SK-N-SH treated with all-trans-retinoic acid at 6 μM for 48 hours (cell line): ENCODE measurements at regions not wholly inside any gene's neighbourhood (a gene's known extent, or its start where the extent isn't known, plus 50 kb on each side); places are given as distances from the start of the nearest gene placed in this dataset.

Experiments used
- ARNTL ChIP-seq: fragments of 450-650 bp; formaldehyde crosslinking; IDR thresholded peaks from 2 replicates; pipeline ENCODE4 v1.5.0; 2020; ENCODE audit warnings: low read depth, mild to moderate bottlenecking, moderate library complexity, borderline replicate concordance
- CSDC2 ChIP-seq: fragments of 250-450 bp; sonication (Bioruptor Pico); IDR thresholded peaks from 2 replicates; pipeline ENCODE4 v1.5.0; 2020; ENCODE audit warnings: mild to moderate bottlenecking, moderate library complexity
- CSRNP3 ChIP-seq: fragments of 250-450 bp; sonication (Bioruptor Pico); IDR thresholded peaks from 2 replicates; pipeline ENCODE4 v1.5.1; 2021; ENCODE audit warnings: mild to moderate bottlenecking, moderate library complexity
- ESRRG ChIP-seq: fragments of 250-450 bp; sonication (Bioruptor Pico); IDR thresholded peaks from 2 replicates; pipeline ENCODE4 v1.6.1; 2021; ENCODE audit warnings: mild to moderate bottlenecking
- GLIS3 ChIP-seq: fragments of 250-450 bp; sonication (Bioruptor Pico); IDR thresholded peaks from 2 replicates; pipeline ENCODE4 v1.5.0; 2020; ENCODE audit warnings: mild to moderate bottlenecking, moderate library complexity
- OSR1 ChIP-seq: fragments of 250-450 bp; sonication (Bioruptor Pico); IDR thresholded peaks from 2 replicates; pipeline ENCODE4 v1.8.0; 2022; ENCODE audit warnings: moderate library complexity, mild to moderate bottlenecking, inconsistent platforms
- TOX ChIP-seq: fragments of 250-450 bp; sonication (Bioruptor Pico); IDR thresholded peaks from 2 replicates; pipeline ENCODE4 v1.8.0; 2021; ENCODE audit warnings: mild to moderate bottlenecking, moderate library complexity, borderline replicate concordance
- TSHZ2 ChIP-seq: fragments of 250-450 bp; sonication (Bioruptor Pico); IDR thresholded peaks from 2 replicates; pipeline ENCODE4 v1.5.0; 2020; ENCODE audit warnings: mild to moderate bottlenecking, moderate library complexity
- ZFP3 ChIP-seq: fragments of 250-450 bp; sonication (Bioruptor Pico); IDR thresholded peaks from 2 replicates; pipeline ENCODE4 v1.5.0; 2020; ENCODE audit warnings: mild to moderate bottlenecking, moderate library complexity
- ZNF8 ChIP-seq: fragments of 450-650 bp; formaldehyde crosslinking; IDR thresholded peaks from 2 replicates; pipeline ENCODE4 v1.5.0; 2020; ENCODE audit warnings: mild to moderate bottlenecking, moderate library complexity

GRCh38 chr5:157993201-157993600 lies 134.3 kb upstream of the CLINT1 start:
- TF ChIP-seq CSRNP3 (CRISPR knock-in tag) (no peak), GLIS3 (CRISPR knock-in tag) (no peak), CSDC2 (no peak), ARNTL (CRISPR knock-in tag) (no peak), ZNF8 (no peak), TSHZ2 (no peak), ESRRG (no peak), TOX (no peak), ZFP3 (CRISPR knock-in tag) (no peak), OSR1 (no peak)
